Activated naive CD4-positive, alpha-beta T cell treated with anti-CD3 and anti-CD28 coated beads for 36 hours (primary cell): ENCODE measurements at regions not wholly inside any gene's neighbourhood (a gene's known extent, or its start where the extent isn't known, plus 50 kb on each side); places are given as distances from the start of the nearest gene placed in this dataset.

Source experiments
- CTCF ChIA-PET: fragments of 350-600 bp; sonication (Branson Sonifier 250); formaldehyde crosslinking; loops from one replicate; lab custom pipeline; 2021; ENCODE audit warnings: antibody characterized with exemption; lab: Charles Lee
- DNase-seq: peaks from one replicate; pipeline ENCODE4 v3.0.0-alpha.2; 2020
- H3K27ac Mint-ChIP-seq: one replicate; pipeline ENCODE4 v1.8.0; 2021; ENCODE audit warnings: mild to moderate bottlenecking, mixed read lengths
- H3K27me3 Mint-ChIP-seq: one replicate; pipeline ENCODE4 v1.8.0; 2021; ENCODE audit warnings: low read depth, mixed read lengths
- H3K36me3 Mint-ChIP-seq: one replicate; pipeline ENCODE4 v1.8.0; 2021; ENCODE audit warnings: low read depth, mixed read lengths
- H3K4me1 Mint-ChIP-seq: one replicate; pipeline ENCODE4 v1.8.0; 2021; ENCODE audit warnings: low read depth, mixed read lengths
- H3K4me3 Mint-ChIP-seq: one replicate; pipeline ENCODE4 v1.8.0; 2021; ENCODE audit warnings: mild to moderate bottlenecking, moderate library complexity, mixed read lengths
- H3K9me3 Mint-ChIP-seq: one replicate; pipeline ENCODE4 v1.8.0; 2021; ENCODE audit warnings: mixed read lengths
- intact Hi-C: fragments of 100-400 bp; cut with micrococcal nuclease; formaldehyde crosslinking; loops from one replicate; pipeline ENCODE4 v1.15.1; 2023

DNA sequence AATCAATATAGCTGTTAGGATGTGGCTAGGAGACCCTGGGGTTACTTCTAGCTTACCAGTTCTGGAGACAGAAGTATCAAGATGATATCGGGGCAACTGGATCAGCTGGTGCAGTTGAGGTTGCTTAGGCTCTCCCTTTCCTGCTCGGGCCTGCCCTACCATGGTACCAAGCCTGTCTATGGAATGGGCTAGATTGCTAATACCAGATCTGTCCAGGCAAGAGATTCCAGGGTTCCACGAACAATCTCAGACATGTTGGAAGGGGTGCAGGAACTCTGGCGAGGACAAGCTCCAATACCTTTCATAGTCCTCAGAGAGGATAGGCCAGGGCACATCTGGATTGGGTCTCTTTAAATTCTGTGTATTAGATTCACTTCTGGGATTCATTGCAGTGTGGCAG lies 53.8 kb downstream of the ADM start:
- CTCF ChIA-PET, result interaction anchor here (0.9 kb wide), 1 partner anchor 11 kb away, joined by 3 read pairs; no protein-coding TSS in a partner anchor
- no peak for DNase-seq
- intact Hi-C loops, result no loop called here
- no peak overlapping the region for H3K4me3 Mint-ChIP-seq
- peaks cover 11% of the 10 kb centered on the region for H3K27me3 Mint-ChIP-seq
- no peaks in the 10 kb centered on the region for H3K36me3 Mint-ChIP-seq
- peaks cover 2% of the 10 kb centered on the region for H3K9me3 Mint-ChIP-seq
- H3K27ac Mint-ChIP-seq, result no peak overlapping the region
- no peaks in the 10 kb centered on the region for H3K4me1 Mint-ChIP-seq

DNA sequence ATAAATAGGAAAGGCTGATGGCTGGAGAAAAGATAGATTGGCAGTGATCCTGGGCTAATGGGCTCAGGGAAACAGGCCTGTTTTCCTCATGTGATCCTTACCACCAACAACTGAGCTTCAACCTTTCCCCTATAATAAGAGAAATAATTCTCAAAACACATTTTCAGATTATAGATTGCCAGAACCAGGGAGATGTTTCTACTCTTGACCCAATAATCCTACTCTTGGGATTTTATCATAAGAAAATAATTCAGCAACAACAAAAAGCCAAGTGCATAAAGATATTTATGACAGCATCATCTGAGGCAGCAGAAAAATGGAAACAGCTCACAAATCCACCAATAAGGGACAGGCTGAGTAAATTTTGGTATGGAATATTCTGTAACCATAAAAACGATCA lies 54.3 kb downstream of the ADM start:
- no peak overlapping the region for H3K27ac Mint-ChIP-seq
- peaks cover 10% of the 10 kb centered on the region for H3K27me3 Mint-ChIP-seq
- H3K4me1 Mint-ChIP-seq, result no peaks in the 10 kb centered on the region
- CTCF ChIA-PET, result interaction anchor here (0.9 kb wide), 1 partner anchor 10 kb away, joined by 3 read pairs; no protein-coding TSS in a partner anchor
- no peak for DNase-seq
- H3K9me3 Mint-ChIP-seq, result peaks cover 2% of the 10 kb centered on the region
- no peak overlapping the region for H3K4me3 Mint-ChIP-seq
- intact Hi-C loops, result no loop called here
- no peaks in the 10 kb centered on the region for H3K36me3 Mint-ChIP-seq

DNA sequence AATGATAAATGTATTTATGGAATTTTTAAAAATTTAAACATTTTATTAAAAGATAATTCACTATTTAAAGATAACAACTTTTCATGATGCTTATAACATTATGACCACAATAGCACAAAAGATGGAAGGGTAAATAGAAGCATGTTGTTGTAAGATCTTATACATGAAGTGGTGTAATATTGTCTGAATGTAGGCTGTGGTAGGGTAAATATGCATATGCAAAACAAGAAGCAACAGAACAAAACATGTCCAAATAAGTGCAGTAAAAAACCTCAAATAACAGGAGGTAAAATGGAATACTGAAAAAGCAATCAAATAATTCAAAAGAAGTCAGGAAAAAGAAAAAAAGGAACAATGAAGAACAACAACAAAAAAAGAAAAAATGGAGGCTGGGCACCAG lies 56.0 kb downstream of the ADM start:
- Mint-ChIP-seq H3K27ac (no peak overlapping the region), H3K4me3 (no peak overlapping the region), H3K36me3 (no peaks in the 10 kb centered on the region), H3K9me3 (peaks cover 2% of the 10 kb centered on the region), H3K27me3 (peaks cover 4% of the 10 kb centered on the region), H3K4me1 (no peaks in the 10 kb centered on the region)
- DNase-seq, result no peak
- intact Hi-C loops, result no loop called here
- CTCF ChIA-PET, result no interaction called here

DNA sequence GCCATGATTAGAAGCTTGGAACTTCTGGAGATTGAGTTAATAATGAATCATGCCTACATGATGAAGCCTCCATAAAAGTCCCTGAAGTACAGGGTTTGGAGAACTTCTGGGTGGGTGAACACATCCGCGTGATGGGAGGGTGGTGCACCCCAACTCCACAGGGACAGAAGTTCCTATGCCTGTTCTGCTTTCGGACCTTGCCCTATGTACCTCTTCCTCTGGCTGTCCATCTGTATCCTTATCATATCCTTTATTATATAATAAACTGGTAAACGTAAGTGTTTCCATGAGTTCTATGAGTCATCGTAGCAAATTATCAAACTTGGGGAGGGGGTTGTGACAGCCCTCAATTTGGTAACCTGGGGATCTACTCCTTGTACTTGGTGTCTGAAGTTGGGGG lies 60.2 kb downstream of the ADM start:
- Mint-ChIP-seq H3K4me1 (peaks cover 6% of the 10 kb centered on the region), H3K27me3 (peaks cover 9% of the 10 kb centered on the region), H3K27ac (no peak overlapping the region), H3K4me3 (no peak overlapping the region), H3K9me3 (peaks cover 2% of the 10 kb centered on the region), H3K36me3 (no peaks in the 10 kb centered on the region)
- no peak for DNase-seq
- CTCF ChIA-PET, result interaction anchor here (1.2 to 1.7 kb wide), 3 partner anchors 9 to 62 kb away, joined by 4 to 6 read pairs (median 5); no protein-coding TSS in a partner anchor
- intact Hi-C loops, result no loop called here

DNA sequence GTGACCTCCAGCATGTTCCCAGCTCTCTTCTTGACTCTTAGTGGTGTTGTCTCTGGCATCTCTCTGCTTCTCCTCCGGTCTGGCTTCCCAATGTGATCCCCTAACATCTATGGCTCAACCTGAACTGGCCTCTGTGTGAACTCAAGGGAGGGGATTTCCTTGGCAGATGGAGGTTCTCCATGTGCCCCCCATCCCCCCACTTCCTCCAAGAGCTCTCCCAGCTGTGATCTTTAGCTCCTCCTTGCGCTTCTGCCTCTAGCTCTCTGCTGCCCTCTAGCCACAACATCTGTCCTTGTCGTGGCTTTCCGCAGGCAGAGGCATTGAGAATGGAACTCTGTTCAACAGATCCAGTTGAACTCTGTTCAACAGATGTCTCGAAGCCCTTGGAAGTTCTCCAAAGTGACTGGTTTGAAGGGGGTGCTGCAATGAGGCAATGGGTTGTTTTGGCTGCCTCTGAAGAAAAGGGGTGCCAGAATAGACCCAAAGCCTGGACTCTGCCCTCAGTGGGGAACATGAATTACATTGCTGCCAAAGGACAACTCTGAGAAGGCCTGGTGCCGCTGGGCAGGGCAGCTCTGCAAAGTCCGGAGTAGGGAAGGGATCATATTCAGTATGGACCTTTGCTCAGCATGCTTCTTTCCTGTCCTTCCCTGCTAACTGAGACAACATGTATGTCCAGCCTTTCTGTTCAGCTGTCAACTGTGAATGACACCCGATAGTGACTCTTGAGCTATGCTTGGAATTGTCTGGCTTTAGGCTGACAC lies 61.9 kb downstream of the ADM start:
- no peaks in the 10 kb centered on the region for H3K9me3 Mint-ChIP-seq
- peaks cover 6% of the 10 kb centered on the region for H3K4me1 Mint-ChIP-seq
- CTCF ChIA-PET, result interaction anchor here (0.6 to 1.9 kb wide), 37 partner anchors 9 to 919 kb away, joined by 3 to 10 read pairs (median 3); partner anchors contain the start of genes ADM and AMPD3
- peak overlapping the region; percentile 7 for H3K4me3 Mint-ChIP-seq
- intact Hi-C loops, result loop anchor here (1.0 kb wide), 5 partner anchors 43 to 608 kb away; no protein-coding TSS in a partner anchor
- no peaks in the 10 kb centered on the region for H3K36me3 Mint-ChIP-seq
- no peak overlapping the region for H3K27ac Mint-ChIP-seq
- H3K27me3 Mint-ChIP-seq, result peaks cover 9% of the 10 kb centered on the region
- DNase-seq, result peak; percentile 87

DNA sequence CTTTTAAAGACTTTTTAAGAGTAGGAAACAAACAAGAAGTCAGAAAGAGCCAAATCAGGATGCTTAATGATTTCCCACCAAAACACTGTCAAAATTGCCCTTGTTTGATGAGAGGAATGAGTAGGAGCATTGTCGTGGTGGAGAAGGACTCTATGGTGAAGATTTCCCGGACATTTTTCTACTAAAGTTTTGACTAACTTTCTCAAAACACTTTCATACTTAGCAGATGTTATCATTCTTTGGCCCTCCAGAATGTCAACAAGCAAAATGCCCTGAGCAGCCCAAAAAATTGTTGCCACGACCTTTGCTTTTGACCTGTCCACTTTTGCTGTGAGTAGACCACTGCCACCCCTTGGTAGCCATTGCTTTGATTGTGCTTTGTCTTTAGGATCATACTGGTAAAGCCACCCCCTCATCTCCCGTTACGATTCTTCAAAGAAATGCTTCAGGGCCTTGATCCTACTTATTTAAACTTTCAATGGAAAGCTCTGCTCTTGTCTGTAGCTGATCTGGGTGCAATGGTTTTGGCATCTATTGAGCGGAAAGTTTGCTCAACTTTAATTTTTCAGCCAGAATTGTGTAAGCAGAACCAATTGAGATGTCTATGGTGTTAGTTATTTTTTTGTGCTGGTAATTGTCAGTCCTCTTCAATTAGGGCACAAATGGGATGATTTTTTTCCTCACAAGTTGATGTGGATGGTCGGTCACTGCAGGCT lies 67.2 kb downstream of the ADM start:
- Mint-ChIP-seq H3K27me3 (peaks cover 6% of the 10 kb centered on the region), H3K4me3 (no peak overlapping the region), H3K4me1 (no peaks in the 10 kb centered on the region), H3K9me3 (no peaks in the 10 kb centered on the region), H3K27ac (no peak overlapping the region), H3K36me3 (no peaks in the 10 kb centered on the region)
- intact Hi-C loops, result no loop called here
- no peak for DNase-seq
- CTCF ChIA-PET, result no interaction called here

DNA sequence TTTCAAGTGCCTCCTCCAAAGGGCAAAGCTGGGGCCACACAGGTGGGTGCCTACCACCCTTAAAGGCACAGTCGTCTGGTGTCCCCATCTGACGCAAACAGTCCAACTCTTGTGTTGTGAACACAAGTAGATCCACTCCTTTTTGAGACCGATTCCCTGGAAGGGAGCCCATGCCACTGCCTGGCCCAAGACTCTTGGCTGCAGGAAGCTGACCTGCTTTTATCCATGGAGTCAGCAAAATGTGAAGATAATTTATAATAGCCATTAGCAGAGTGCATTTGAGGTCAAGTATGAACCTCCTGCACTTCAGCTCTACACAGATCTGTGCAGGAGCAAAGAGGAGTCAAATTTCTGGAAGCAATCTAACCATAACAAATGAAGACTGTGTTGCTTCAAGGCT lies 68.5 kb downstream of the ADM start:
- no peak for DNase-seq
- Mint-ChIP-seq H3K4me1 (no peaks in the 10 kb centered on the region), H3K4me3 (no peak overlapping the region), H3K9me3 (no peaks in the 10 kb centered on the region), H3K27ac (no peak overlapping the region), H3K36me3 (no peaks in the 10 kb centered on the region), H3K27me3 (peaks cover 2% of the 10 kb centered on the region)
- intact Hi-C loops, result no loop called here
- CTCF ChIA-PET, result no interaction called here

DNA sequence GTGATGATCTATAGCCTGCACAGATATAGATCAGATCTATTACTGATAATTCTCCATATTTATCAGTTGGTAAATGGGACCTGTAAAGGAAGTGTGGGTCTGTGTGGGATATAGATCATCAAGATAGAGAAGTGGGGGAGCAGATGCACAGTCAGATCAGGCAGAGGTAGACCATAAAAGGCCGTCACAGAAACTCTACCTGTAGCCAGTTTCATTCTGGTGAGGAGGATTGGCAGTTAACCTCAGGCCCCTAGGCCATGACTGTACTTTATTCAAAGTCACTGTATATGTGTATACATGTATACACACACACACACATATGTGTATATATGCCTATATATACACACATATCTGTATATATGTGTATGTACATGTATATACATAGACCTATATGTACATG lies 69.1 kb downstream of the ADM start:
- Mint-ChIP-seq H3K27me3 (peaks cover 2% of the 10 kb centered on the region), H3K27ac (no peak overlapping the region), H3K9me3 (no peaks in the 10 kb centered on the region), H3K4me3 (no peak overlapping the region), H3K4me1 (no peaks in the 10 kb centered on the region), H3K36me3 (no peaks in the 10 kb centered on the region)
- DNase-seq, result no peak
- intact Hi-C loops, result no loop called here
- CTCF ChIA-PET, result no interaction called here

DNA sequence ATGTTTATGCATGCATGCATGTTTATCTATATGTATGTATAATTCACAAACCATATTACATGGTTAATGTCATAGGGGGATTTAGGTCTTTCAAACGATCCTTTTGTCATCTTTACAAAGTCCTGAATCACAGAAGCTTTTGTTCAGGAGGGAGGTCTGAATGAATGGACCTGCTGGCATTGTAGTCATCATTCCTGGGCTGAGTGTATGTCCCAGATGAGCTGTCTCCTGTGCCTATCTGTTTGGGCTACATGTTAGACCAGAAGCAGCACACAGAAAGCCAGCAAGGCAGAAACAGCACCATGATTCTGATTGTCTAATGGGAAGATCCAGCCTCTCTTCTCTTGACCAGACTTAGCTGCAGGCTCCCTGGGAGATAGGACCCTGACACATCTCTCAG lies 69.5 kb downstream of the ADM start:
- Mint-ChIP-seq H3K9me3 (no peaks in the 10 kb centered on the region), H3K4me3 (no peak overlapping the region), H3K27ac (no peak overlapping the region), H3K4me1 (no peaks in the 10 kb centered on the region), H3K27me3 (peaks cover 2% of the 10 kb centered on the region), H3K36me3 (no peaks in the 10 kb centered on the region)
- CTCF ChIA-PET, result interaction anchor here (2.4 kb wide), 1 partner anchor 8 kb away, joined by 6 read pairs; no protein-coding TSS in a partner anchor
- intact Hi-C loops, result no loop called here
- no peak for DNase-seq

DNA sequence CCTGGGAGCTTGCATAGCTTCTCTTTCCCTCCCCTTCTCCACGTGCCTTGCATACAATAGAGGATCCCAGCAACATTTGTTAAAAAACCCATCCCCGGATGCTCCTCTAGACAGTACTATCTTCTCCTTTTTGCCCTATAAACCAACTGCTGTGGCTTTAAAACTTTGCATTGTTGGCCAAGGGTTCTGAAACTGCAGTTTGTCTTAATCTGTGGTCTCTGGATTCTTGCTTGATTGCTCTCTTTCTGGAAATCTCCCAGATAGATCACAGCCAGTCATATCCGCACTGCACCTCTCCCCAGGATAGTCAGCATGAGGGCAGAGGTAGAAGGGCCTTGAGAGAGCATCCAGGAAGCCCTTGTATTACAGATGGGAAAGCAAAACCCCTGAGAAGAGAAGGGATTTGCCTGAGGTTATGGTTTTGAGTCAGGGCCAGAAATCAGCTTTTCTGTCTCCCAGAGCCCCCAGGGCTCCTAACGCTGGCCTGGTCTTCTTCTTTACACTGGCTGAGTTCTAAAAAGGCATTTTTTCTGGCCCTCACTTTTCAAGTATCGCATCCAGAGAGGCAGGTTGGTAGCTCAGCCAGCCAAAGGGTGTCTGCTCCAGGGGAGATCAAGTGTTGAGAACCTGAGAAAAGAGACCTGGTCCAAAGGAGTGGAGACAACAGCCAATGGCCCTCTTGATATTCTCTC lies 70.6 kb downstream of the ADM start:
- CTCF ChIA-PET, result interaction anchor here (2.4 kb wide), 1 partner anchor 9 kb away, joined by 6 read pairs; no protein-coding TSS in a partner anchor
- no peak overlapping the region for H3K27ac Mint-ChIP-seq
- H3K4me3 Mint-ChIP-seq, result no peak overlapping the region
- no peaks in the 10 kb centered on the region for H3K9me3 Mint-ChIP-seq
- no peaks in the 10 kb centered on the region for H3K36me3 Mint-ChIP-seq
- no peaks in the 10 kb centered on the region for H3K27me3 Mint-ChIP-seq
- no peak for DNase-seq
- H3K4me1 Mint-ChIP-seq, result no peaks in the 10 kb centered on the region
- intact Hi-C loops, result no loop called here

DNA sequence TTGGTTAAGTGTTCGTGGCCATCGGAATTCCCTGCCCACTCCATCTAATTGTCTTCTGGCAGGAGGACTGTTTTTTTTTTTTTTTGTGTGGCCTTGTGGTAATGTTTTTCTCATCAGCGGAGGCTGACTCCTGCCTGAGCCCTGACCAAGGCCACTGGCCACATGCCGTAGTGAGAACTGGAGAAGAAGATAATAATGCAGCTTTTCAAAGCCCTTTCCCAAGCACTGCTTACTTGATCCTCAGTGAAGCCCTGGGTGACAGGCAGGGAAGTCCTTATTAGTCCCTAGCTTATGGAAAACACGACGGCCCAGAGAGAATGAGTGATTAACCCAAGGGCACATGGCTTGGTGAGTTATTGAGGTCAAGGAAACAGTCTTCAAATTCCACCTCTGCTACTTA lies 71.2 kb downstream of the ADM start:
- no peaks in the 10 kb centered on the region for H3K27me3 Mint-ChIP-seq
- no peak overlapping the region for H3K27ac Mint-ChIP-seq
- no peaks in the 10 kb centered on the region for H3K36me3 Mint-ChIP-seq
- intact Hi-C loops, result no loop called here
- DNase-seq, result no peak
- no peaks in the 10 kb centered on the region for H3K4me1 Mint-ChIP-seq
- no peak overlapping the region for H3K4me3 Mint-ChIP-seq
- CTCF ChIA-PET, result interaction anchor here (2.4 kb wide), 1 partner anchor 9 kb away, joined by 6 read pairs; no protein-coding TSS in a partner anchor
- no peaks in the 10 kb centered on the region for H3K9me3 Mint-ChIP-seq

DNA sequence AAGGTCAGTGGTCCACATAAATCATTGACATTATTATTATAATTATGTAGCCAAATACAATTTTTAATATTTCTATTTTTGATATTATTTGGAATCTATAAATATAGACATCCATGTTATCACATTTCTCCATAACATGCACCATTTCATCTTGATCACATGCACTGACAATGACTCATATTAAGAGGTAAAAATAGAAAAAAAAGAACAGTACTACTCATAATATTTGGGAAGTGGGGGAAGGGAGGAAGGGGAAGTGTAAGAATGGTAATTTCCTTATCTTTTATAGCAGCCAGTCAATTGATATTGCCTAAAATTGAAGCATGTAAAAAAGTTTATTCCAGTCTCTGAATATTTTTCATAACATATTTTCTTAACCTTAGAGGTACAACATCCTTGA lies 72.3 kb downstream of the ADM start:
- no peaks in the 10 kb centered on the region for H3K9me3 Mint-ChIP-seq
- intact Hi-C loops, result no loop called here
- no peak overlapping the region for H3K4me3 Mint-ChIP-seq
- no peak for DNase-seq
- no peaks in the 10 kb centered on the region for H3K4me1 Mint-ChIP-seq
- no peaks in the 10 kb centered on the region for H3K36me3 Mint-ChIP-seq
- no peaks in the 10 kb centered on the region for H3K27me3 Mint-ChIP-seq
- CTCF ChIA-PET, result no interaction called here
- H3K27ac Mint-ChIP-seq, result no peak overlapping the region
